DOHH2 (cell line): ENCODE measurements at regions not wholly inside any gene's neighbourhood (a gene's known extent, or its start where the extent isn't known, plus 50 kb on each side); places are given as distances from the start of the nearest gene placed in this dataset.

Experiments used
- CTCF ChIP-seq: fragments of 200-600 bp; sonication (generic); IDR thresholded peaks from one replicate; pipeline ENCODE4 v1.5.1; 2014; ENCODE audit warnings: antibody characterized with exemption, mild to moderate bottlenecking, low read depth, low read length; ENCODE audit not compliant: poor library complexity, severe bottlenecking
- EZH2phosphoT487 ChIP-seq: fragments of 200-600 bp; sonication (generic); IDR thresholded peaks from 2 replicates; pipeline ENCODE4 v1.6.1; 2017; ENCODE audit warnings: borderline replicate concordance, mild to moderate bottlenecking, antibody characterized with exemption, low read length, moderate library complexity, mixed read lengths

- TF ChIP-seq CTCF (no peak), EZH2phosphoT487 (no peak)
Observed at GRCh38 chr2:65896446-65896845, 464.0 kb upstream of the SPRED2 start.
